ENCODE measurements at regions not wholly inside any gene's neighbourhood (a gene's known extent, or its start where the extent isn't known, plus 50 kb on each side); places are given as distances from the start of the nearest gene placed in this dataset.

DNA sequence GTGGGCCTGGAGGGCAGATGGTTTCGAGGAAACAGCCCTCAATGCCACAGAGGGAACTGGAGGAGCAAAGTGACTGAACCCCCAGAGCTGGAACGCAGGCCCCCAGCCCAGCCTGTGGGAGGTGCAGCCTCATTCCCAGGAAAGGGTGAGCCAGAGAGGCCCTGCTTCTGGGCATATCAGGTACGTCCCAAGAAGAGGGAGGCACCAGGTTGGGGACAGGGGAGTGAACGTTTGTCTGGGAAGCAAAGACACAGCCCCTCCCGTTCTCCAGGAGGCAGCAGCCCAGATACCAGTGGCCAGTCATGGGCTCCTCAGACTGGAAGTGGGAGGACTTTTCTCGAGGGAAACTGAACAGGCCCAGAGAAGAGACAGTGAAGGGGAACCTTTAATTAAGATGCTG, 74.3 kb upstream of the RET start:
- Histone ChIP-seq H3K36me3 (ENCODE audit: control insufficient read depth in 2 of 2, insufficient read depth in 1 of 2, low read length in 2 of 2) (no peaks in the 10 kb centered on the region), H3K4me3 (ENCODE audit: low read depth, low read length) (no peak overlapping the region), H3K27ac (ENCODE audit: extremely low read depth, low read depth, low read length) (no peak overlapping the region), H3K9me3 (ENCODE audit: control insufficient read depth, insufficient read depth, low read depth, low read length) (no peaks in the 10 kb centered on the region), H3K4me1 (ENCODE audit: control insufficient read depth, insufficient read depth, low read length) (no peaks in the 10 kb centered on the region)
- POLR2A ChIA-PET = no interaction called here
- CTCF ChIA-PET = no interaction called here
- TF ChIP-seq ZFP3 (tag by site-specific recombination; IDR thresholded peaks at IDR 0.05; ENCODE audit: low read depth) (no peak), ZBTB48 (tag by site-specific recombination; IDR thresholded peaks at IDR 0.05) (no peak), ZNF404 (tag by site-specific recombination; IDR thresholded peaks at IDR 0.05) (no peak), ZSCAN16 (tag by site-specific recombination; IDR thresholded peaks at IDR 0.05) (no peak), PBX3 (CRISPR knock-in tag; IDR thresholded peaks at IDR 0.05) (no peak), ZNF776 (tag by site-specific recombination; IDR thresholded peaks at IDR 0.05; ENCODE audit: borderline replicate concordance) (no peak), BCL11A (tag by site-specific recombination; IDR thresholded peaks at IDR 0.05; ENCODE audit: low read depth) (no peak), ZSCAN30 (tag by site-specific recombination; IDR thresholded peaks at IDR 0.05) (no peak)
- TF ChIP-seq, protein P1, sequence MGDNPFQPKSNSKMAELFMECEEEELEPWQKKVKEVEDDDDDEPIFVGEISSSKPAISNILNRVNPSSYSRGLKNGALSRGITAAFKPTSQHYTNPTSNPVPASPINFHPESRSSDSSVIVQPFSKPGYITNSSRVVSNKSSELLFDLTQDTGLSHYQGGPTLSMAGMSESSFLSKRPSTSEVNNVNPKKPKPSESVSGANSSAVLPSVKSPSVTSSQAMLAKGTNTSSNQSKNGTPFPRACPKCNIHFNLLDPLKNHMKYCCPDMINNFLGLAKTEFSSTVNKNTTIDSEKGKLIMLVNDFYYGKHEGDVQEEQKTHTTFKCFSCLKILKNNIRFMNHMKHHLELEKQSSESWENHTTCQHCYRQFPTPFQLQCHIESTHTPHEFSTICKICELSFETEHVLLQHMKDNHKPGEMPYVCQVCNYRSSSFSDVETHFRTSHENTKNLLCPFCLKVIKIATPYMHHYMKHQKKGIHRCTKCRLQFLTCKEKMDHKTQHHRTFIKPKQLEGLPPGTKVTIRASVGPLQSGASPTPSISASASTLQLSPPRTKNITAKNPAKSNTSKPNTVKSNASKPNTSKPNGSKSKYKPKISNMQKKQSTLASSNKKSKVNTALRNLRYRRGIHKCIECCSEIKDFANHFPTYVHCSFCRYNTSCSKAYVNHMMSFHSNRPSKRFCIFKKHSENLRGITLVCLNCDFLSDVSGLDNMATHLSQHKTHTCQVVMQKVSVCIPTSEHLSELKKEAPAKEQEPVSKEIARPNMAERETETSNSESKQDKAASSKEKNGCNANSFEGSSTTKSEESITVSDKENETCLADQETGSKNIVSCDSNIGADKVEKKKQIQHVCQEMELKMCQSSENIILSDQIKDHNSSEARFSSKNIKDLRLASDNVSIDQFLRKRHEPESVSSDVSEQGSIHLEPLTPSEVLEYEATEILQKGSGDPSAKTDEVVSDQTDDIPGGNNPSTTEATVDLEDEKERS (tag by site-specific recombination; IDR thresholded peaks at IDR 0.05) = no peak

GRCh38 chr10:43006490-43006889, 70.4 kb upstream of the RET start:
- Histone ChIP-seq H3K27ac (ENCODE audit: extremely low read depth, low read depth, low read length) (no peak overlapping the region), H3K9me3 (ENCODE audit: control insufficient read depth, insufficient read depth, low read depth, low read length) (no peaks in the 10 kb centered on the region; the same call in 1 of the 2 replicates), H3K36me3 (ENCODE audit: control insufficient read depth in 2 of 2, insufficient read depth in 1 of 2, low read length in 2 of 2) (no peaks in the 10 kb centered on the region), H3K4me1 (ENCODE audit: control insufficient read depth, insufficient read depth, low read length) (no peaks in the 10 kb centered on the region), H3K4me3 (ENCODE audit: low read depth, low read length) (no peak overlapping the region)
- no peak for TF ChIP-seq HOXC10 (CRISPR knock-in tag; IDR thresholded peaks at IDR 0.05)
- no peak for TF ChIP-seq ZNF768 (tag by site-specific recombination; IDR thresholded peaks at IDR 0.05)
- TF ChIP-seq, protein P2, sequence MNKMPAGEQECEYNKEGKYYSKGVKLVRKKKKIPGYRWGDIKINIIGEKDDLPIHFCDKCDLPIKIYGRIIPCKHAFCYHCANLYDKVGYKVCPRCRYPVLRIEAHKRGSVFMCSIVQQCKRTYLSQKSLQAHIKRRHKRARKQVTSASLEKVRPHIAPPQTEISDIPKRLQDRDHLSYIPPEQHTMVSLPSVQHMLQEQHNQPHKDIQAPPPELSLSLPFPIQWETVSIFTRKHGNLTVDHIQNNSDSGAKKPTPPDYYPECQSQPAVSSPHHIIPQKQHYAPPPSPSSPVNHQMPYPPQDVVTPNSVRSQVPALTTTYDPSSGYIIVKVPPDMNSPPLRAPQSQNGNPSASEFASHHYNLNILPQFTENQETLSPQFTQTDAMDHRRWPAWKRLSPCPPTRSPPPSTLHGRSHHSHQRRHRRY (tag by site-specific recombination; IDR thresholded peaks at IDR 0.05) = no peak
- TF ChIP-seq PBX3 (CRISPR knock-in tag; IDR thresholded peaks at IDR 0.05) = no peak
- no peak for TF ChIP-seq ZNF221 (tag by site-specific recombination; IDR thresholded peaks at IDR 0.05; ENCODE audit: borderline replicate concordance)
- no peak for TF ChIP-seq ZNF274 (IDR thresholded peaks at IDR 0.05; ENCODE audit: low read length)
- TF ChIP-seq ZNF274 (tag by site-specific recombination; IDR thresholded peaks at IDR 0.05; ENCODE audit: borderline replicate concordance) = no peak
- TF ChIP-seq ZBTB20 (tag by site-specific recombination; IDR thresholded peaks at IDR 0.05) = no peak
- TF ChIP-seq ZNF19 (tag by site-specific recombination; IDR thresholded peaks at IDR 0.05; ENCODE audit: low read depth) = no peak
- no peak for TF ChIP-seq ZNF549 (tag by site-specific recombination; IDR thresholded peaks at IDR 0.05)
- POLR2A ChIA-PET = no interaction called here
- CTCF ChIA-PET = no interaction called here

All from HEK293 (cell line).